Thymus (tissue), 11 donors: ENCODE measurements at regions not wholly inside any gene's neighbourhood (a gene's known extent, or its start where the extent isn't known, plus 50 kb on each side); places are given as distances from the start of the nearest gene placed in this dataset.
"Not testable (repeated sequence)": the region's sequence is repeated elsewhere in the genome, so short reads cannot be mapped to it uniquely, and the experiment has no call there.

Source experiments
- DNase-seq, 9 donors: peaks; one replicate each; pipeline ENCODE4 v3.0.0-alpha.2; 2013; ENCODE audit warnings: low spot score in 9 of 9, low read depth in 6 of 9, missing footprints in 1 of 9
- H3K27ac ChIP-seq, 2 donors: one replicate each; pipeline ENCODE4 v1.5.1; 2013; ENCODE audit warnings: control low read depth in 1 of 2, low read depth in 1 of 2, low read length in 1 of 2, mild to moderate bottlenecking in 1 of 2, moderate library complexity in 1 of 2
- H3K27me3 ChIP-seq, 2 donors: one replicate each; pipeline ENCODE4 v1.5.1; 2013; ENCODE audit warnings: low read length in 1 of 2; ENCODE audit not compliant: control insufficient read depth in 2 of 2, insufficient read depth in 1 of 2
- H3K36me3 ChIP-seq, 2 donors: one replicate each; pipeline ENCODE4 v1.5.1; 2013; ENCODE audit warnings: low read length in 1 of 2, mild to moderate bottlenecking in 1 of 2, moderate library complexity in 1 of 2; ENCODE audit not compliant: control insufficient read depth in 2 of 2, insufficient read depth in 2 of 2
- H3K4me1 ChIP-seq, 2 donors: one replicate each; pipeline ENCODE4 v1.5.1; 2013; ENCODE audit warnings: low read length in 2 of 2; ENCODE audit not compliant: control insufficient read depth in 2 of 2, insufficient read depth in 2 of 2
- H3K4me3 ChIP-seq, 2 donors: one replicate each; pipeline ENCODE4 v1.5.1; 2013; ENCODE audit warnings: low read length in 2 of 2, control low read depth in 1 of 2, mild to moderate bottlenecking in 1 of 2
- H3K9me3 ChIP-seq, 2 donors: one replicate each; pipeline ENCODE4 v1.5.1; 2013; ENCODE audit warnings: low read length in 1 of 2, mild to moderate bottlenecking in 1 of 2; ENCODE audit not compliant: control insufficient read depth in 2 of 2, insufficient read depth in 1 of 2
- WGBS: extraction: QIAGEN DNeasy Blood & Tissue Kit; methylation state at CpG from one replicate; pipeline ENCODE4 v1.1.7; 2013; 5-methylcytosine and 5-hydroxymethylcytosine counted together
- donor health status: healthy.

GRCh38 chr5:18660511-18660910 is 1026.3 kb downstream of the TAF11L14 start:
- DNase-seq: no peak
- Histone ChIP-seq H3K27ac (no peak overlapping the region), H3K27me3 (no peaks in the 10 kb centered on the region), H3K36me3 (no peaks in the 10 kb centered on the region), H3K4me1 (no peaks in the 10 kb centered on the region), H3K4me3 (no peak overlapping the region), H3K9me3 (no peaks in the 10 kb centered on the region)

- Histone ChIP-seq H3K36me3 (no peaks in the 10 kb centered on the region), H3K27ac (no peak overlapping the region), H3K4me3 (no peak overlapping the region), H3K9me3 (no peaks in the 10 kb centered on the region), H3K4me1 (no peaks in the 10 kb centered on the region), H3K27me3 (no peaks in the 10 kb centered on the region)
- no peak for DNase-seq
- 97% methylated on average over 2 of the region's 2 CpGs for WGBS
Observed at GRCh38 chr5:18662231-18662630, 1028.0 kb downstream of the TAF11L14 start.

GRCh38 chr5:18674212-18674611 is 1040.0 kb downstream of the TAF11L14 start:
- not testable (repeated sequence) for H3K27me3 ChIP-seq, H3K9me3 ChIP-seq, H3K4me1 ChIP-seq, H3K4me3 ChIP-seq, H3K27ac ChIP-seq, DNase-seq, H3K36me3 ChIP-seq
- WGBS: 95% methylated on average over 4 of the region's 4 CpGs

- H3K4me3 ChIP-seq: no peak overlapping the region
- H3K27me3 ChIP-seq: no peaks in the 10 kb centered on the region
- DNase-seq: no peak
- H3K9me3 ChIP-seq: no peaks in the 10 kb centered on the region
- H3K36me3 ChIP-seq: no peaks in the 10 kb centered on the region
- H3K4me1 ChIP-seq: no peaks in the 10 kb centered on the region
- WGBS: 21% methylated on average over 2 of the region's 2 CpGs
- no peak overlapping the region for H3K27ac ChIP-seq
Observed at GRCh38 chr5:18675041-18675440, 1040.8 kb downstream of the TAF11L14 start.

GRCh38 chr5:18686253-18686652 is 1052.0 kb downstream of the TAF11L14 start:
- DNase-seq: no peak

GRCh38 chr5:18687429-18687828 is 1053.2 kb downstream of the TAF11L14 start:
- Histone ChIP-seq H3K27ac (no peak overlapping the region), H3K27me3 (no peaks in the 10 kb centered on the region), H3K36me3 (no peaks in the 10 kb centered on the region), H3K9me3 (no peaks in the 10 kb centered on the region), H3K4me1 (no peaks in the 10 kb centered on the region), H3K4me3 (no peak overlapping the region)
- no peak for DNase-seq
- WGBS: 93% methylated on average over 2 of the region's 2 CpGs

More at GRCh38 chr5:18686253-18686652, 1052.0 kb downstream of the TAF11L14 start:
- H3K4me1 ChIP-seq: no peaks in the 10 kb centered on the region
- H3K27ac ChIP-seq: no peak overlapping the region
- H3K36me3 ChIP-seq: no peaks in the 10 kb centered on the region
- H3K4me3 ChIP-seq: no peak overlapping the region
- H3K9me3 ChIP-seq: no peaks in the 10 kb centered on the region
- 90% methylated on average over 3 of the region's 3 CpGs for WGBS
- no peaks in the 10 kb centered on the region for H3K27me3 ChIP-seq

GRCh38 chr5:18699681-18700080 is 1065.4 kb downstream of the TAF11L14 start:
- H3K27me3 ChIP-seq: no peaks in the 10 kb centered on the region
- H3K36me3 ChIP-seq: no peaks in the 10 kb centered on the region
- no peaks in the 10 kb centered on the region for H3K9me3 ChIP-seq
- H3K4me3 ChIP-seq: no peak overlapping the region
- no peak for DNase-seq
- no peaks in the 10 kb centered on the region for H3K4me1 ChIP-seq
- H3K27ac ChIP-seq: no peak overlapping the region
- 96% methylated on average over 1 of the region's 1 CpG for WGBS

GRCh38 chr5:18702821-18703220 is 1068.6 kb downstream of the TAF11L14 start:
- Histone ChIP-seq H3K27me3 (no peaks in the 10 kb centered on the region), H3K4me3 (no peak overlapping the region), H3K4me1 (no peaks in the 10 kb centered on the region), H3K27ac (no peak overlapping the region), H3K36me3 (no peaks in the 10 kb centered on the region), H3K9me3 (no peaks in the 10 kb centered on the region)
- DNase-seq: no peak
- 6% methylated on average over 1 of the region's 1 CpG for WGBS

- no peak for DNase-seq
- Histone ChIP-seq H3K4me3 (no peak overlapping the region), H3K4me1 (no peaks in the 10 kb centered on the region), H3K9me3 (no peaks in the 10 kb centered on the region), H3K27me3 (no peaks in the 10 kb centered on the region), H3K27ac (no peak overlapping the region), H3K36me3 (no peaks in the 10 kb centered on the region)
- 93% methylated on average over 5 of the region's 5 CpGs for WGBS
Observed at GRCh38 chr5:18712936-18713485, 1078.8 kb downstream of the TAF11L14 start.

- H3K27me3 ChIP-seq: no peaks in the 10 kb centered on the region
- H3K27ac ChIP-seq: no peak overlapping the region
- WGBS: 80% methylated on average over 1 of the region's 1 CpG
- no peak overlapping the region for H3K4me3 ChIP-seq
- H3K9me3 ChIP-seq: no peaks in the 10 kb centered on the region
- no peaks in the 10 kb centered on the region for H3K36me3 ChIP-seq
- no peaks in the 10 kb centered on the region for H3K4me1 ChIP-seq
- no peak for DNase-seq
Observed at GRCh38 chr5:18720002-18720401, 1085.7 kb downstream of the TAF11L14 start.
